B cell (primary cell): ENCODE measurements at regions not wholly inside any gene's neighbourhood (a gene's known extent, or its start where the extent isn't known, plus 50 kb on each side); places are given as distances from the start of the nearest gene placed in this dataset.

Experiments used
- ATAC-seq: fragments of 200-7000 bp; cut with Tn5 transposase; one replicate; pipeline ENCODE4 v1.10.0; 2021; ENCODE audit warnings: low read depth, mild to moderate bottlenecking, moderate number of reproducible peaks, moderate library complexity
- CTCF ChIA-PET: fragments of 350-600 bp; sonication (Branson Sonifier 250); formaldehyde crosslinking; loops from one replicate; lab custom pipeline; 2021; ENCODE audit warnings: antibody characterized with exemption, inconsistent platforms; lab: Charles Lee
- POLR2A ChIA-PET: fragments of 350-600 bp; sonication (Branson Sonifier 250); formaldehyde crosslinking; loops from one replicate; lab custom pipeline; 2021; ENCODE audit warnings: antibody characterized with exemption; lab: Charles Lee
- DNase-seq: peaks from one replicate; pipeline ENCODE4 v3.0.0; 2013
- H2AFZ ChIP-seq: 2 replicates; pipeline ENCODE4 v1.6.1; 2012; ENCODE audit warnings: mild to moderate bottlenecking, low read depth, low read length; ENCODE audit not compliant: insufficient read depth, poor library complexity, severe bottlenecking
- H3K27ac ChIP-seq, 2 donors: 1 replicate in 1 of 2; 2 replicates in 1 of 2; pipeline ENCODE4 v1.5.1; 2012 to 2013; ENCODE audit warnings: low read length in 2 of 2, mild to moderate bottlenecking in 2 of 2, moderate library complexity in 1 of 2
- H3K27me3 ChIP-seq, 4 experiments: fragments of 200-600 bp in 1 of 4; sonication (generic) in 1 of 4; replicated peaks in 1 of 4; 1 replicate in 2 of 4; 2 replicates in 2 of 4; pipeline versions ENCODE4 v1.6.1 to v1.7.0; 2013 to 2016; ENCODE audit warnings: low read length in 3 of 4, mild to moderate bottlenecking in 2 of 4, mixed read lengths in 1 of 4, moderate library complexity in 1 of 4; ENCODE audit not compliant: insufficient read depth in 4 of 4, control insufficient read depth in 3 of 4; ENCODE audit errors: control extremely low read depth in 1 of 4
- H3K36me3 ChIP-seq, 2 experiments: replicated peaks in 1 of 2; 1 replicate in 1 of 2; 2 replicates in 1 of 2; pipeline versions ENCODE4 v1.6.1 to v1.7.1; 2013; ENCODE audit warnings: low read length in 1 of 2; ENCODE audit not compliant: insufficient read depth in 2 of 2, control insufficient read depth in 1 of 2; ENCODE audit errors: control extremely low read depth in 1 of 2, extremely low read depth in 1 of 2
- H3K4me1 ChIP-seq, 2 donors: fragments of 200-600 bp in 1 of 2; sonication (generic) in 1 of 2; 1 replicate in 1 of 2; 2 replicates in 1 of 2; pipeline versions ENCODE4 v1.5.1 to v1.6.1; 2013 to 2017; ENCODE audit warnings: low read length in 2 of 2; ENCODE audit not compliant: control insufficient read depth in 2 of 2, insufficient read depth in 2 of 2
- H3K4me2 ChIP-seq: replicated peaks from 2 replicates; pipeline ENCODE3; 2012; ENCODE audit warnings: mild to moderate bottlenecking, low read depth, low read length; ENCODE audit not compliant: poor library complexity, severe bottlenecking
- H3K4me3 ChIP-seq, 5 experiments: fragments of 200-600 bp in 1 of 5; sonication (generic) in 1 of 5; 1 replicate in 3 of 5; 2 replicates in 2 of 5; pipeline versions ENCODE4 v1.5.1 to v1.7.0; 2011 to 2016; ENCODE audit warnings: low read length in 4 of 5, mild to moderate bottlenecking in 4 of 5, low read depth in 2 of 5, control low read depth in 1 of 5, moderate library complexity in 1 of 5; ENCODE audit not compliant: insufficient read depth in 1 of 5; ENCODE audit errors: control extremely low read depth in 1 of 5, extremely low read depth in 1 of 5
- H3K79me2 ChIP-seq: fragments of 200-600 bp; sonication (generic); one replicate; pipeline ENCODE4 v1.6.0; 2016; ENCODE audit warnings: low read length; ENCODE audit not compliant: control insufficient read depth, insufficient read depth
- H3K9ac ChIP-seq: fragments of 200-600 bp; sonication (generic); 2 replicates; pipeline ENCODE4 v1.6.1; 2017; ENCODE audit warnings: mild to moderate bottlenecking, low read length, moderate library complexity
- H3K9me3 ChIP-seq, 3 donors: one replicate each; pipeline versions ENCODE4 v1.6.1 to v1.7.1; 2013; ENCODE audit warnings: low read length in 2 of 3; ENCODE audit not compliant: control insufficient read depth in 2 of 3, insufficient read depth in 1 of 3; ENCODE audit errors: control extremely low read depth in 1 of 3
- H4K20me1 ChIP-seq: 2 replicates; pipeline ENCODE4 v1.6.0; 2012; ENCODE audit warnings: mild to moderate bottlenecking, low read length; ENCODE audit not compliant: insufficient read depth, control insufficient read depth, poor library complexity, severe bottlenecking
- H3K27ac Mint-ChIP-seq: one replicate; pipeline ENCODE4 v1.8.0; 2021; ENCODE audit warnings: mixed read lengths
- H3K27me3 Mint-ChIP-seq: one replicate; pipeline ENCODE4 v1.8.0; 2021; ENCODE audit warnings: mixed read lengths
- H3K4me1 Mint-ChIP-seq: one replicate; pipeline ENCODE4 v1.8.0; 2021; ENCODE audit warnings: mixed read lengths
- H3K4me3 Mint-ChIP-seq: one replicate; pipeline ENCODE4 v1.8.0; 2021; ENCODE audit warnings: mixed read lengths
- H3K9me3 Mint-ChIP-seq: one replicate; pipeline ENCODE4 v1.8.0; 2022; ENCODE audit warnings: mixed read lengths; ENCODE audit not compliant: insufficient read depth
- EZH2 ChIP-seq: IDR thresholded peaks from 2 replicates; pipeline ENCODE4 v1.6.1; 2012; ENCODE audit warnings: borderline replicate concordance, low read depth, mild to moderate bottlenecking, moderate library complexity, low read length; ENCODE audit not compliant: insufficient read depth, poor library complexity, severe bottlenecking
- WGBS: methylation state at CpG from one replicate; pipeline ENCODE4 v1.1.5; 2013; ENCODE audit warnings: missing lambda C conversion rate; ENCODE audit not compliant: insufficient coverage; 5-methylcytosine and 5-hydroxymethylcytosine counted together
- intact Hi-C: fragments of 100-400 bp; cut with micrococcal nuclease; formaldehyde crosslinking; loops from one replicate; pipeline ENCODE4 v1.10.0; 2022
- TF ChIP-seq, protein P1 (sequence below): fragments of 200-600 bp; IDR thresholded peaks from one replicate; pipeline ENCODE4 v1.8.0; 2022; ENCODE audit warnings: antibody characterized with exemption, mild to moderate bottlenecking

GRCh38 chr1:187197685-187198084 is 368.9 kb downstream of the PLA2G4A start:
- no peak overlapping the region for H3K27ac Mint-ChIP-seq
- H3K27me3 ChIP-seq: no peaks in the 10 kb centered on the region
- CTCF ChIA-PET: no interaction called here
- intact Hi-C loops: no loop called here
- DNase-seq (no peak), ATAC-seq (no peak)
- no peaks in the 10 kb centered on the region for H3K79me2 ChIP-seq
- H3K36me3 ChIP-seq: no peaks in the 10 kb centered on the region
- H2AFZ ChIP-seq: no peak overlapping the region
- POLR2A ChIA-PET: no interaction called here
- H3K9me3 Mint-ChIP-seq: no peaks in the 10 kb centered on the region
- no peak overlapping the region for H3K4me2 ChIP-seq
- H3K9me3 ChIP-seq: peaks cover 0 to 2% (median 0%) of the 10 kb centered on the region in 3 donors
- H3K9ac ChIP-seq: no peak overlapping the region
- no peaks in the 10 kb centered on the region for H3K4me1 ChIP-seq
- H3K27ac ChIP-seq: no peak overlapping the region
- H3K4me3 ChIP-seq: no peak overlapping the region
- no peak overlapping the region for H3K4me3 Mint-ChIP-seq
- no peaks in the 10 kb centered on the region for H3K4me1 Mint-ChIP-seq
- no peaks in the 10 kb centered on the region for H4K20me1 ChIP-seq
- TF ChIP-seq EZH2: no peak
- TF ChIP-seq, protein P1, sequence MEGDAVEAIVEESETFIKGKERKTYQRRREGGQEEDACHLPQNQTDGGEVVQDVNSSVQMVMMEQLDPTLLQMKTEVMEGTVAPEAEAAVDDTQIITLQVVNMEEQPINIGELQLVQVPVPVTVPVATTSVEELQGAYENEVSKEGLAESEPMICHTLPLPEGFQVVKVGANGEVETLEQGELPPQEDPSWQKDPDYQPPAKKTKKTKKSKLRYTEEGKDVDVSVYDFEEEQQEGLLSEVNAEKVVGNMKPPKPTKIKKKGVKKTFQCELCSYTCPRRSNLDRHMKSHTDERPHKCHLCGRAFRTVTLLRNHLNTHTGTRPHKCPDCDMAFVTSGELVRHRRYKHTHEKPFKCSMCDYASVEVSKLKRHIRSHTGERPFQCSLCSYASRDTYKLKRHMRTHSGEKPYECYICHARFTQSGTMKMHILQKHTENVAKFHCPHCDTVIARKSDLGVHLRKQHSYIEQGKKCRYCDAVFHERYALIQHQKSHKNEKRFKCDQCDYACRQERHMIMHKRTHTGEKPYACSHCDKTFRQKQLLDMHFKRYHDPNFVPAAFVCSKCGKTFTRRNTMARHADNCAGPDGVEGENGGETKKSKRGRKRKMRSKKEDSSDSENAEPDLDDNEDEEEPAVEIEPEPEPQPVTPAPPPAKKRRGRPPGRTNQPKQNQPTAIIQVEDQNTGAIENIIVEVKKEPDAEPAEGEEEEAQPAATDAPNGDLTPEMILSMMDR: no peak
- no peaks in the 10 kb centered on the region for H3K27me3 Mint-ChIP-seq

- no peak overlapping the region for H3K4me3 Mint-ChIP-seq
- Histone ChIP-seq H3K4me2 (no peak overlapping the region), H3K4me1 (no peaks in the 10 kb centered on the region), H3K9me3 (peaks cover 0 to 2% (median 0%) of the 10 kb centered on the region in 3 donors), H3K4me3 (no peak overlapping the region), H3K79me2 (no peaks in the 10 kb centered on the region), H3K27me3 (no peaks in the 10 kb centered on the region), H3K36me3 (no peaks in the 10 kb centered on the region), H2AFZ (no peak overlapping the region), H3K27ac (no peak overlapping the region), H3K9ac (no peak overlapping the region), H4K20me1 (no peaks in the 10 kb centered on the region)
- H3K27ac Mint-ChIP-seq: no peak overlapping the region
- WGBS: 95% methylated on average over 4 of the region's 5 CpGs
- H3K27me3 Mint-ChIP-seq: no peaks in the 10 kb centered on the region
- peaks cover 6% of the 10 kb centered on the region for H3K9me3 Mint-ChIP-seq
- ChIA-PET POLR2A (no interaction called here), CTCF (no interaction called here)
- DNase-seq (no peak), ATAC-seq (no peak)
- intact Hi-C loops: no loop called here
- no peaks in the 10 kb centered on the region for H3K4me1 Mint-ChIP-seq
- TF ChIP-seq, protein P1: no peak
- TF ChIP-seq EZH2: no peak
Measured at GRCh38 chr1:187203257-187203656, 374.5 kb downstream of the PLA2G4A start.
